ENCODE measurements at regions not wholly inside any gene's neighbourhood (a gene's known extent, or its start where the extent isn't known, plus 50 kb on each side); places are given as distances from the start of the nearest gene placed in this dataset.
"Not testable (repeated sequence)": the region's sequence is repeated elsewhere in the genome, so short reads cannot be mapped to it uniquely, and the experiment has no call there.

- WGBS (ENCODE audit: insufficient coverage), result no CpG with 5 or more reads among the region's 22 CpGs
- H3K9me3 Mint-ChIP-seq; H2AFZ ChIP-seq (ENCODE audit: insufficient read depth, low read depth, low read length, poor library complexity, severe bottlenecking); H3K79me2 ChIP-seq (ENCODE audit: insufficient read depth, low read length); intact Hi-C loops (cut with micrococcal nuclease); H3K4me2 ChIP-seq (replicated peaks; ENCODE audit: extremely low read depth, low read length, poor library complexity, severe bottlenecking); H3K27me3 Mint-ChIP-seq (ENCODE audit: low read depth in 3 of 3); H3K4me3 Mint-ChIP-seq; H3K4me1 ChIP-seq (ENCODE audit: control insufficient read depth in 1 of 2, insufficient read depth in 2 of 2, low read length in 2 of 2); H3K27ac ChIP-seq (ENCODE audit: low read depth in 1 of 2, low read length in 2 of 2); H3K27me3 ChIP-seq (ENCODE audit: control insufficient read depth in 2 of 2, insufficient read depth in 2 of 2, low read length in 2 of 2); H3K36me3 ChIP-seq (replicated peaks in 1 of 2; ENCODE audit: control insufficient read depth in 1 of 2, insufficient read depth in 2 of 2, low read length in 2 of 2); DNase-seq; H3K4me1 Mint-ChIP-seq; H3K36me3 Mint-ChIP-seq; H4K20me1 ChIP-seq (ENCODE audit: insufficient read depth, low read length); H3K27ac Mint-ChIP-seq; H3K9ac ChIP-seq (ENCODE audit: insufficient read depth, low read length, poor library complexity, severe bottlenecking); H3K9me3 ChIP-seq (replicated peaks in 1 of 2; ENCODE audit: control insufficient read depth in 1 of 2, insufficient read depth in 1 of 2, low read length in 2 of 2); H3K4me3 ChIP-seq (replicated peaks in 1 of 3; ENCODE audit: low read depth in 2 of 3, low read length in 3 of 3): not testable (repeated sequence)
Measured at GRCh38 chr21:8377093-8377841, 2144.1 kb upstream of the TPTE start.

- H3K9ac ChIP-seq (ENCODE audit: insufficient read depth, low read length, poor library complexity, severe bottlenecking); H2AFZ ChIP-seq (ENCODE audit: insufficient read depth, low read depth, low read length, poor library complexity, severe bottlenecking); H3K27me3 ChIP-seq (ENCODE audit: control insufficient read depth in 2 of 2, insufficient read depth in 2 of 2, low read length in 2 of 2); H3K4me3 Mint-ChIP-seq; H4K20me1 ChIP-seq (ENCODE audit: insufficient read depth, low read length); H3K9me3 Mint-ChIP-seq; H3K27me3 Mint-ChIP-seq (ENCODE audit: low read depth in 3 of 3); H3K27ac ChIP-seq (ENCODE audit: low read depth in 1 of 2, low read length in 2 of 2); H3K4me3 ChIP-seq (replicated peaks in 1 of 3; ENCODE audit: low read depth in 2 of 3, low read length in 3 of 3); intact Hi-C loops (cut with micrococcal nuclease); H3K36me3 ChIP-seq (replicated peaks in 1 of 2; ENCODE audit: control insufficient read depth in 1 of 2, insufficient read depth in 2 of 2, low read length in 2 of 2); H3K4me2 ChIP-seq (replicated peaks; ENCODE audit: extremely low read depth, low read length, poor library complexity, severe bottlenecking); H3K79me2 ChIP-seq (ENCODE audit: insufficient read depth, low read length); H3K36me3 Mint-ChIP-seq; H3K4me1 ChIP-seq (ENCODE audit: control insufficient read depth in 1 of 2, insufficient read depth in 2 of 2, low read length in 2 of 2); DNase-seq; H3K27ac Mint-ChIP-seq; H3K4me1 Mint-ChIP-seq; H3K9me3 ChIP-seq (replicated peaks in 1 of 2; ENCODE audit: control insufficient read depth in 1 of 2, insufficient read depth in 1 of 2, low read length in 2 of 2): not testable (repeated sequence)
- no CpG with 5 or more reads among the region's 21 CpGs for WGBS (ENCODE audit: insufficient coverage)
Measured at GRCh38 chr21:8380419-8381079, 2140.8 kb upstream of the TPTE start.

GRCh38 chr21:8388169-8388939, 2133.0 kb upstream of the TPTE start:
- H3K9me3 ChIP-seq (replicated peaks in 1 of 2; ENCODE audit: control insufficient read depth in 1 of 2, insufficient read depth in 1 of 2, low read length in 2 of 2); H3K4me3 Mint-ChIP-seq; H2AFZ ChIP-seq (ENCODE audit: insufficient read depth, low read depth, low read length, poor library complexity, severe bottlenecking); H3K27me3 ChIP-seq (ENCODE audit: control insufficient read depth in 2 of 2, insufficient read depth in 2 of 2, low read length in 2 of 2); H4K20me1 ChIP-seq (ENCODE audit: insufficient read depth, low read length); H3K4me1 Mint-ChIP-seq; H3K9ac ChIP-seq (ENCODE audit: insufficient read depth, low read length, poor library complexity, severe bottlenecking); H3K27ac Mint-ChIP-seq; intact Hi-C loops (cut with micrococcal nuclease); H3K4me1 ChIP-seq (ENCODE audit: control insufficient read depth in 1 of 2, insufficient read depth in 2 of 2, low read length in 2 of 2); H3K4me3 ChIP-seq (replicated peaks in 1 of 3; ENCODE audit: low read depth in 2 of 3, low read length in 3 of 3); H3K27ac ChIP-seq (ENCODE audit: low read depth in 1 of 2, low read length in 2 of 2); DNase-seq; H3K27me3 Mint-ChIP-seq (ENCODE audit: low read depth in 3 of 3); H3K9me3 Mint-ChIP-seq; H3K36me3 ChIP-seq (replicated peaks in 1 of 2; ENCODE audit: control insufficient read depth in 1 of 2, insufficient read depth in 2 of 2, low read length in 2 of 2); H3K79me2 ChIP-seq (ENCODE audit: insufficient read depth, low read length); H3K36me3 Mint-ChIP-seq; H3K4me2 ChIP-seq (replicated peaks; ENCODE audit: extremely low read depth, low read length, poor library complexity, severe bottlenecking): not testable (repeated sequence)
- no CpG with 5 or more reads among the region's 107 CpGs for WGBS (ENCODE audit: insufficient coverage)

- H3K27ac ChIP-seq (ENCODE audit: low read depth in 1 of 2, low read length in 2 of 2); H3K4me3 Mint-ChIP-seq; H3K9me3 Mint-ChIP-seq; H3K27ac Mint-ChIP-seq; H4K20me1 ChIP-seq (ENCODE audit: insufficient read depth, low read length); H3K4me1 ChIP-seq (ENCODE audit: control insufficient read depth in 1 of 2, insufficient read depth in 2 of 2, low read length in 2 of 2); H3K79me2 ChIP-seq (ENCODE audit: insufficient read depth, low read length); DNase-seq; H3K36me3 Mint-ChIP-seq; H3K27me3 ChIP-seq (ENCODE audit: control insufficient read depth in 2 of 2, insufficient read depth in 2 of 2, low read length in 2 of 2); H3K9me3 ChIP-seq (replicated peaks in 1 of 2; ENCODE audit: control insufficient read depth in 1 of 2, insufficient read depth in 1 of 2, low read length in 2 of 2); H3K27me3 Mint-ChIP-seq (ENCODE audit: low read depth in 3 of 3); H3K4me3 ChIP-seq (replicated peaks in 1 of 3; ENCODE audit: low read depth in 2 of 3, low read length in 3 of 3); H3K9ac ChIP-seq (ENCODE audit: insufficient read depth, low read length, poor library complexity, severe bottlenecking); H3K4me2 ChIP-seq (replicated peaks; ENCODE audit: extremely low read depth, low read length, poor library complexity, severe bottlenecking); H3K4me1 Mint-ChIP-seq; intact Hi-C loops (cut with micrococcal nuclease); H3K36me3 ChIP-seq (replicated peaks in 1 of 2; ENCODE audit: control insufficient read depth in 1 of 2, insufficient read depth in 2 of 2, low read length in 2 of 2); H2AFZ ChIP-seq (ENCODE audit: insufficient read depth, low read depth, low read length, poor library complexity, severe bottlenecking): not testable (repeated sequence)
- WGBS (ENCODE audit: insufficient coverage), result no CpG with 5 or more reads among the region's 40 CpGs
Measured at GRCh38 chr21:8388940-8389238, 2132.5 kb upstream of the TPTE start.
